ENCODE measurements at regions not wholly inside any gene's neighbourhood (a gene's known extent, or its start where the extent isn't known, plus 50 kb on each side); places are given as distances from the start of the nearest gene placed in this dataset.
A peak's percentile ranks its signal among the peaks of the same experiment; 100 is the strongest.

DNA sequence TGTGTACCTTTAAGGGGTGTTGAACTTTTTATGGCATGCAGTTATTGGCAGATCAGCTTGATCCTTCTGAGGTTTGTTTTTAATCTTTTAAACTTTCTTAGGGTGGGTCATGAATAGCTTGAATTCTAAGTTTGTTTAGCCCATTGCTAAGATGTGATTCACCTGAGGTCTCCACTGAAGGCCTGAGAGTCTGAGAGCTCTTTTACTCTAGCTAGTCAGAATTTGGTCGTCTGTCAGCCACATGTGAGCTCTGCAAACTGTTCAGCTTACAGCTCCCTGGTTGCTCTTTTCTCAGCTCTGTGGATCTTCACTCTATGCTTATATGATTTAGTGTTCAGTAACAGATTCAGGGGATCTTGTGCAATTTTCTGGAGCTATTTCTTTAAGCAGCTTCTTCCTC lies 161.3 kb downstream of the ABHD5 start:
- DNase-seq (ENCODE audit: low read depth, low spot score) (no peak), FAIRE-seq (peak; percentile 67)
- no peaks in the 10 kb centered on the region for H3K79me2 ChIP-seq (ENCODE audit: control insufficient read depth, insufficient read depth, low read length)
- no peaks in the 10 kb centered on the region for H3K27me3 ChIP-seq (ENCODE audit: control insufficient read depth, extremely low read depth, insufficient read depth, low read length)
- no peaks in the 10 kb centered on the region for H4K20me1 ChIP-seq (ENCODE audit: control insufficient read depth, extremely low read depth, insufficient read depth, low read length)
- no peak overlapping the region for H3K4me3 ChIP-seq (ENCODE audit: control insufficient read depth in 2 of 3, extremely low read depth in 1 of 3, insufficient read depth in 2 of 3, low read depth in 1 of 3, low read length in 3 of 3)
- TF ChIP-seq EZH2 (IDR thresholded peaks at IDR 0.05; ENCODE audit: low read length) = no peak
- TF ChIP-seq, protein P1, sequence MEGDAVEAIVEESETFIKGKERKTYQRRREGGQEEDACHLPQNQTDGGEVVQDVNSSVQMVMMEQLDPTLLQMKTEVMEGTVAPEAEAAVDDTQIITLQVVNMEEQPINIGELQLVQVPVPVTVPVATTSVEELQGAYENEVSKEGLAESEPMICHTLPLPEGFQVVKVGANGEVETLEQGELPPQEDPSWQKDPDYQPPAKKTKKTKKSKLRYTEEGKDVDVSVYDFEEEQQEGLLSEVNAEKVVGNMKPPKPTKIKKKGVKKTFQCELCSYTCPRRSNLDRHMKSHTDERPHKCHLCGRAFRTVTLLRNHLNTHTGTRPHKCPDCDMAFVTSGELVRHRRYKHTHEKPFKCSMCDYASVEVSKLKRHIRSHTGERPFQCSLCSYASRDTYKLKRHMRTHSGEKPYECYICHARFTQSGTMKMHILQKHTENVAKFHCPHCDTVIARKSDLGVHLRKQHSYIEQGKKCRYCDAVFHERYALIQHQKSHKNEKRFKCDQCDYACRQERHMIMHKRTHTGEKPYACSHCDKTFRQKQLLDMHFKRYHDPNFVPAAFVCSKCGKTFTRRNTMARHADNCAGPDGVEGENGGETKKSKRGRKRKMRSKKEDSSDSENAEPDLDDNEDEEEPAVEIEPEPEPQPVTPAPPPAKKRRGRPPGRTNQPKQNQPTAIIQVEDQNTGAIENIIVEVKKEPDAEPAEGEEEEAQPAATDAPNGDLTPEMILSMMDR (optimal IDR thresholded peaks at IDR 0.05 in 1 of 3, IDR thresholded peaks at IDR 0.05 in 1 of 3, conservative IDR thresholded peaks at IDR 0.05 in 1 of 3; ENCODE audit: extremely low read depth in 1 of 3, insufficient read depth in 2 of 3, low read length in 3 of 3) = no peak
- H3K9me3 ChIP-seq (ENCODE audit: control insufficient read depth, low read depth, low read length) = no peaks in the 10 kb centered on the region
- H3K27ac ChIP-seq (ENCODE audit: control insufficient read depth, insufficient read depth, low read length) = no peak overlapping the region
- H3K4me1 ChIP-seq (ENCODE audit: control insufficient read depth, extremely low read depth, insufficient read depth, low read length) = peaks cover 7% of the 10 kb centered on the region
- no peaks in the 10 kb centered on the region for H3K36me3 ChIP-seq (ENCODE audit: control insufficient read depth in 2 of 2, extremely low read depth in 1 of 2, insufficient read depth in 2 of 2, low read length in 2 of 2)
- no peak overlapping the region for H3K4me2 ChIP-seq (ENCODE audit: control insufficient read depth, extremely low read depth, insufficient read depth, low read depth, low read length)
- dilution Hi-C loops (cut with MboI; ENCODE audit: extremely low pct_ligation_motif_present, low sequenced_read_pairs) = no loop called here
- no peak overlapping the region for H3K9ac ChIP-seq (ENCODE audit: control insufficient read depth, extremely low read depth, insufficient read depth, low read length)
- H3K9me1 ChIP-seq (ENCODE audit: control insufficient read depth, extremely low read depth, insufficient read depth, low read length) = no peaks in the 10 kb centered on the region
- H2AFZ ChIP-seq (ENCODE audit: control insufficient read depth, low read length) = no peak overlapping the region

DNA sequence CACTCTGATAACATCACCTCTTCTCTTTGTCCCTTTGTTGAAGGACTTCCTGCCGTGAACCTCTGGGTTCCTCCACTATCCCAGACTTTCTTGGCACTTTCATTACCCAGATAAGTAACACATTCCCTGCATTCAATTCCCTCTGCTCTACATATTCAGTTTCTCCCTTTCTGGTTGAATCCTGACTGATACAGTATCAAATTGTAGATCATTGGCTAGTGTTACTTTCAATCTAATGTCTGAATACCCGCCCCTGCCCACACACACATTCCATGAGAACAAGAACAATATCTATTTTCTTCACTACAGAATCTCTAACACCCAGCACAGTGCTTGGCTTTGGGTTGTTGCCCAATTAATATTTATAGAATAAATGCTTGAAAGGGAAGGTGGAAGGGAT lies 163.5 kb downstream of the ABHD5 start:
- TF ChIP-seq, protein P1 (optimal IDR thresholded peaks at IDR 0.05 in 1 of 3, IDR thresholded peaks at IDR 0.05 in 1 of 3, conservative IDR thresholded peaks at IDR 0.05 in 1 of 3; ENCODE audit: extremely low read depth in 1 of 3, insufficient read depth in 2 of 3, low read length in 3 of 3) = no peak
- no peak for TF ChIP-seq EZH2 (IDR thresholded peaks at IDR 0.05; ENCODE audit: low read length)
- Histone ChIP-seq H3K4me1 (ENCODE audit: control insufficient read depth, extremely low read depth, insufficient read depth, low read length) (peaks cover 18% of the 10 kb centered on the region), H3K79me2 (ENCODE audit: control insufficient read depth, insufficient read depth, low read length) (no peaks in the 10 kb centered on the region), H3K36me3 (ENCODE audit: control insufficient read depth in 2 of 2, extremely low read depth in 1 of 2, insufficient read depth in 2 of 2, low read length in 2 of 2) (no peaks in the 10 kb centered on the region), H2AFZ (ENCODE audit: control insufficient read depth, low read length) (no peak overlapping the region), H4K20me1 (ENCODE audit: control insufficient read depth, extremely low read depth, insufficient read depth, low read length) (no peaks in the 10 kb centered on the region), H3K27me3 (ENCODE audit: control insufficient read depth, extremely low read depth, insufficient read depth, low read length) (no peaks in the 10 kb centered on the region), H3K4me2 (ENCODE audit: control insufficient read depth, extremely low read depth, insufficient read depth, low read depth, low read length) (no peak overlapping the region), H3K4me3 (ENCODE audit: control insufficient read depth in 2 of 3, extremely low read depth in 1 of 3, insufficient read depth in 2 of 3, low read depth in 1 of 3, low read length in 3 of 3) (no peak overlapping the region), H3K9me3 (ENCODE audit: control insufficient read depth, low read depth, low read length) (no peaks in the 10 kb centered on the region), H3K27ac (ENCODE audit: control insufficient read depth, insufficient read depth, low read length) (no peak overlapping the region), H3K9me1 (ENCODE audit: control insufficient read depth, extremely low read depth, insufficient read depth, low read length) (no peaks in the 10 kb centered on the region), H3K9ac (ENCODE audit: control insufficient read depth, extremely low read depth, insufficient read depth, low read length) (no peak overlapping the region)
- DNase-seq (ENCODE audit: low read depth, low spot score) = no peak
- peak; percentile 41 for FAIRE-seq
- dilution Hi-C loops (cut with MboI; ENCODE audit: extremely low pct_ligation_motif_present, low sequenced_read_pairs) = no loop called here

Measured in keratinocyte (primary cell).